Endothelial cell of umbilical vein (primary cell): ENCODE measurements at regions not wholly inside any gene's neighbourhood (a gene's known extent, or its start where the extent isn't known, plus 50 kb on each side); places are given as distances from the start of the nearest gene placed in this dataset.

Source experiments
- CTCF ChIP-seq, 2 donors: IDR thresholded peaks; 1 replicate in 1 of 2; 2 replicates in 1 of 2; pipeline ENCODE4 v1.5.1; 2011; ENCODE audit warnings: low read length in 2 of 2, mild to moderate bottlenecking in 2 of 2, moderate library complexity in 2 of 2, control low read depth in 1 of 2, inconsistent platforms in 1 of 2, low read depth in 1 of 2; ENCODE audit not compliant: insufficient read depth in 1 of 2; ENCODE audit errors: extremely low read depth in 1 of 2
- EZH2 ChIP-seq: IDR thresholded peaks from 2 replicates; pipeline ENCODE4 v1.6.1; 2012; ENCODE audit warnings: borderline replicate concordance, low read depth, mild to moderate bottlenecking, moderate library complexity, low read length, inconsistent platforms; ENCODE audit not compliant: severe bottlenecking
- TF ChIP-seq, protein P1 (sequence below): IDR thresholded peaks from 2 replicates; pipeline ENCODE4 v1.6.1; 2011; ENCODE audit not compliant: insufficient read depth, insufficient read length

- TF ChIP-seq CTCF (IDR thresholded peaks at IDR 0.05; ENCODE audit: extremely low read depth in 1 of 2, insufficient read depth in 1 of 2, low read depth in 1 of 2, low read length in 2 of 2) = no peak
- TF ChIP-seq EZH2 = no peak
- TF ChIP-seq, protein P1, sequence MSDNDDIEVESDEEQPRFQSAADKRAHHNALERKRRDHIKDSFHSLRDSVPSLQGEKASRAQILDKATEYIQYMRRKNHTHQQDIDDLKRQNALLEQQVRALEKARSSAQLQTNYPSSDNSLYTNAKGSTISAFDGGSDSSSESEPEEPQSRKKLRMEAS = no peak
Observed at GRCh38 chr2:120620025-120620793, 115.5 kb upstream of the GLI2 start.
